Esophagus squamous epithelium (tissue), 4 donors: ENCODE measurements at regions not wholly inside any gene's neighbourhood (a gene's known extent, or its start where the extent isn't known, plus 50 kb on each side); places are given as distances from the start of the nearest gene placed in this dataset.

Experiments used
- POLR2A ChIP-seq, 4 donors: fragments of 450-650 bp; IDR thresholded peaks; one replicate each; pipeline ENCODE4 v1.6.1; 2017; ENCODE audit warnings: antibody characterized with exemption in 4 of 4, mild to moderate bottlenecking in 4 of 4, moderate library complexity in 3 of 4
- TF ChIP-seq, protein P1 (sequence below), 6 experiments: fragments of 450-650 bp in 4 of 6; fragments of 200-600 bp in 2 of 6; sonication (generic) in 2 of 6; IDR thresholded peaks; one replicate each; pipeline ENCODE4 v1.5.1; 2016 to 2019; ENCODE audit warnings: antibody characterized with exemption in 6 of 6, mild to moderate bottlenecking in 4 of 6, moderate library complexity in 4 of 6

DNA sequence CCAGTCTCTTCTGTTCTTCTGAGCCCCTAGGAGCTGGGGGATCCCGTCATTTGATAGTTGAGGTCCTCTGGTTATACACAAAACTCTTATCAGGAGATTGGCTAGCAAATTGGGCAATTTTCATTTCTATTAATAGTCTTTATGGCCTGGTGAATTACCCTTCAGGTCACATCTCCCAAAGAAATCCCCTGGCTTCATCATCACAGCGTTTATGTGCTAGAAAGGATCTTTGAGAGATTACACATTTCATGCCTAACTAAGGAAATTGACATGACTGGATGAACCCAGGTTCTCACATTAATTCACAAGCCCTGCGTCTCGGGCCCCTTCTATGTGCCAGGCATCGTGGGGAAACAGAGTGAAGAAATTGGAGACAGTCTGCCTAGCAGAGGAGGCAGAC lies 227.4 kb upstream of the PROK2 start:
- TF ChIP-seq, protein P1, sequence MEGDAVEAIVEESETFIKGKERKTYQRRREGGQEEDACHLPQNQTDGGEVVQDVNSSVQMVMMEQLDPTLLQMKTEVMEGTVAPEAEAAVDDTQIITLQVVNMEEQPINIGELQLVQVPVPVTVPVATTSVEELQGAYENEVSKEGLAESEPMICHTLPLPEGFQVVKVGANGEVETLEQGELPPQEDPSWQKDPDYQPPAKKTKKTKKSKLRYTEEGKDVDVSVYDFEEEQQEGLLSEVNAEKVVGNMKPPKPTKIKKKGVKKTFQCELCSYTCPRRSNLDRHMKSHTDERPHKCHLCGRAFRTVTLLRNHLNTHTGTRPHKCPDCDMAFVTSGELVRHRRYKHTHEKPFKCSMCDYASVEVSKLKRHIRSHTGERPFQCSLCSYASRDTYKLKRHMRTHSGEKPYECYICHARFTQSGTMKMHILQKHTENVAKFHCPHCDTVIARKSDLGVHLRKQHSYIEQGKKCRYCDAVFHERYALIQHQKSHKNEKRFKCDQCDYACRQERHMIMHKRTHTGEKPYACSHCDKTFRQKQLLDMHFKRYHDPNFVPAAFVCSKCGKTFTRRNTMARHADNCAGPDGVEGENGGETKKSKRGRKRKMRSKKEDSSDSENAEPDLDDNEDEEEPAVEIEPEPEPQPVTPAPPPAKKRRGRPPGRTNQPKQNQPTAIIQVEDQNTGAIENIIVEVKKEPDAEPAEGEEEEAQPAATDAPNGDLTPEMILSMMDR (IDR thresholded peaks at IDR 0.05), result no peak
- TF ChIP-seq POLR2A (IDR thresholded peaks at IDR 0.05), result no peak
